NCI-H1694 (cell line): ENCODE measurements at regions not wholly inside any gene's neighbourhood (a gene's known extent, or its start where the extent isn't known, plus 50 kb on each side); places are given as distances from the start of the nearest gene placed in this dataset.

Source experiments
- DNase-seq: peaks from one replicate; lab custom pipeline; 2025; lab: John Stamatoyannopoulos, UW

DNA sequence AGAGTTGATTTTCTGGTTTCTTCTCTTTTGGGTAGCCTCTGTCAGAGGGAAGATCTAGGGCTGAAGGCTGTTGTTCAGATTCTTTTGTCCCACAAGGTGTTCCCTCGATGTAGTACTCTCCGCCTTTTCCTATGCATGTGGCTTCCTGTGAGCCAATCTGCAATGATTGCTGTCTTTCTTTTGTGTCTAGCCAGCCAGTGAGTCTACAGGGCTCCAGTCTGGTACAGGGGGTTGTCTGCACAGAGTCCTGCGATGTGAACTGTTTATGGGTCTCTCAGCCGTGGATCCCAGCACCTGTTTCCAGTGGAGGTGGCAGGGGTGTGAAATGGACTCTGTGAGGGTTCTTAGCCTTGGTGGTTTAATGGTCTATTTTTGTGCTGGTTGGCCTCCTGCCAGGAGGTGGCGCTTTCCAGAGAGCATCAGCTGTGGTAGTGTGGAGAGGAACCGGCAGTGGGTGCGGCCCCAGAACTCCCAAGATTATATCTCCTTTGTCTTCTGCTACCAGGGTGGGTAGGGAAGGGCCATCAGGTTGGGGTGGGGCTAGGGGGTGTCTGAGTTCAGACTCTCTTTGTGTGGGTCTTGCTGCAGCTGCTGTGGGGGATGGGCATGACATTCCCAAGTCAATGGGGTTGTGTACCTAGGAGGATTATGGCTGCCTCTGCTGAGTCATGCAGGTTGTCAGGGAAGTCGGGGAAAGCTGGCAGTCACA is 81.3 kb upstream of the C21orf91 start:
- no peak for DNase-seq

DNA sequence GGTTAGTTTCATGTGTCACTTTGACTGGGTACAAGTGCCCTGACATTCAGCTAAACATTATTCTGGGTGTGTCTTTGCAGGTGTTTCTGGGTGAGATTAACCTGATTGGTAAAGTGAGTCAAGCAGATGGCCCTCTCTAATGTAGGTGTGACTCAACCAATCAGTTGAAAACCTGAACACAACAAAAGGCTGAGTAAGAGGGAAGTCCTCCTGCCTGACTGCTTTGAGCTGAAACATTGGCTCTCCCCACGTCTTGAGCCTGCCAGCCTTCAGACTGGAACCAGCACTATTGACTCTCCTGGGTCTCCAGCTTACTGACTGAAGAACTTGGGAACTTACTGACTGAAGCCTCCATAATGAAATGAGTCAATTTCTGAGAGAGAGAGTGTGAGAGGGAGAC is 70.0 kb upstream of the C21orf91 start:
- DNase-seq = no peak

DNA sequence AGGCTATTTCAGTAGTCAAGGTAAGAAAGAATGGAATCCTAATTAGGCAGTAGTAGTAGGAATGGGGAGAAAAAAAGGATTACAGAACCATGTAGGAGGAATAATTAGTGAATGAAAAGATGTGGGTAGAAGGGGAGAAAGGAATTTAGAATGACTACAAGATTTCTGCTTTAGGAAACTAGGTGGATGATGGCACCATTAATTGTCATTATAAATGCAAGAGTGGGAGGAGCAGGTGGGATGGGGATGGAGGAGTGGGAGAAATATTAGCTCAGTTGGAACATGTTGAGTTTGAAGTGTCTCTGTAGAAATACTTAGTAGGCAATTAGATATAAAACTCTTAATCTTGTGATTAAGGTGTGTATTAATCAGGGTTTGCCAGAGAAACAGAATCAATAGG is 50.0 kb upstream of the C21orf91 start:
- no peak for DNase-seq
